Suprapubic skin (tissue), 4 donors: ENCODE measurements at regions not wholly inside any gene's neighbourhood (a gene's known extent, or its start where the extent isn't known, plus 50 kb on each side); places are given as distances from the start of the nearest gene placed in this dataset.

Source experiments
- DNase-seq, 2 donors: peaks; one replicate each; pipeline ENCODE4 v3.0.0-alpha.2; 2019; ENCODE audit warnings: low spot score in 2 of 2
- H3K27ac ChIP-seq: fragments of 200-600 bp; sonication (generic); one replicate; pipeline ENCODE4 v1.5.1; 2019
- H3K27me3 ChIP-seq: fragments of 200-600 bp; sonication (generic); one replicate; pipeline ENCODE4 v1.5.1; 2019
- H3K36me3 ChIP-seq: fragments of 200-600 bp; sonication (generic); one replicate; pipeline ENCODE4 v1.5.1; 2019
- H3K4me1 ChIP-seq: fragments of 200-600 bp; sonication (generic); one replicate; pipeline ENCODE4 v1.5.1; 2019
- H3K4me3 ChIP-seq: fragments of 200-600 bp; sonication (generic); one replicate; pipeline ENCODE4 v1.5.1; 2019; ENCODE audit warnings: mild to moderate bottlenecking
- H3K9me3 ChIP-seq: fragments of 200-600 bp; sonication (generic); one replicate; pipeline ENCODE4 v1.5.1; 2019
- CTCF ChIP-seq, 2 donors: fragments of 200-600 bp in 1 of 2; fragments of 450-650 bp in 1 of 2; sonication (generic) in 1 of 2; IDR thresholded peaks; one replicate each; pipeline ENCODE4 v1.5.1; 2016 to 2019; ENCODE audit warnings: antibody characterized with exemption in 2 of 2, mild to moderate bottlenecking in 1 of 2, moderate library complexity in 1 of 2
- EP300 ChIP-seq: sonication (generic); formaldehyde crosslinking; IDR thresholded peaks from one replicate; pipeline ENCODE4 v1.6.1; 2017; ENCODE audit warnings: antibody characterized with exemption
- POLR2A ChIP-seq, 2 donors: fragments of 450-650 bp; IDR thresholded peaks; one replicate each; pipeline ENCODE4 v1.6.1; 2017; ENCODE audit warnings: antibody characterized with exemption in 2 of 2, mild to moderate bottlenecking in 2 of 2, moderate library complexity in 2 of 2
- POLR2AphosphoS5 ChIP-seq, 3 donors: sonication (generic); formaldehyde crosslinking; IDR thresholded peaks; one replicate each; pipeline ENCODE4 v1.6.1; 2017; ENCODE audit warnings: antibody characterized with exemption in 3 of 3
- WGBS: methylation state at CpG from one replicate; pipeline ENCODE4 v1.1.5; 2018; 5-methylcytosine and 5-hydroxymethylcytosine counted together

- Histone ChIP-seq H3K4me3 (no peak overlapping the region), H3K9me3 (no peaks in the 10 kb centered on the region), H3K36me3 (no peaks in the 10 kb centered on the region), H3K27ac (no peak overlapping the region), H3K4me1 (peaks cover 8% of the 10 kb centered on the region), H3K27me3 (no peaks in the 10 kb centered on the region)
- WGBS, result 88% methylated on average over 1 of the region's 1 CpG
- TF ChIP-seq POLR2AphosphoS5 (IDR thresholded peaks at IDR 0.05), result no peak
- TF ChIP-seq POLR2A (IDR thresholded peaks at IDR 0.05), result no peak
- TF ChIP-seq CTCF (IDR thresholded peaks at IDR 0.05), result no peak
- TF ChIP-seq EP300, result no peak
- no peak for DNase-seq
Measured at GRCh38 chr3:107062310-107062709, 314.9 kb upstream of the CCDC54 start.

- H3K27me3 ChIP-seq, result no peaks in the 10 kb centered on the region
- no peaks in the 10 kb centered on the region for H3K36me3 ChIP-seq
- no peaks in the 10 kb centered on the region for H3K9me3 ChIP-seq
- peaks cover 8% of the 10 kb centered on the region for H3K4me1 ChIP-seq
- H3K4me3 ChIP-seq, result no peak overlapping the region
- 75% methylated on average over 2 of the region's 2 CpGs for WGBS
- H3K27ac ChIP-seq, result no peak overlapping the region
- TF ChIP-seq POLR2A (IDR thresholded peaks at IDR 0.05) (no peak), POLR2AphosphoS5 (IDR thresholded peaks at IDR 0.05) (no peak), CTCF (IDR thresholded peaks at IDR 0.05) (no peak), EP300 (no peak)
- DNase-seq, result no peak
Measured at GRCh38 chr3:107062787-107063186, 314.5 kb upstream of the CCDC54 start.

- Histone ChIP-seq H3K4me3 (no peak overlapping the region), H3K36me3 (no peaks in the 10 kb centered on the region), H3K9me3 (no peaks in the 10 kb centered on the region), H3K27me3 (no peaks in the 10 kb centered on the region), H3K27ac (no peak overlapping the region), H3K4me1 (peaks cover 8% of the 10 kb centered on the region)
- no peak for DNase-seq
- WGBS, result 66% methylated on average over 5 of the region's 5 CpGs
- TF ChIP-seq EP300, result no peak
- TF ChIP-seq POLR2AphosphoS5 (IDR thresholded peaks at IDR 0.05), result no peak
Measured at GRCh38 chr3:107063351-107063750, 313.9 kb upstream of the CCDC54 start.

- TF ChIP-seq POLR2AphosphoS5 (IDR thresholded peaks at IDR 0.05) (no peak), CTCF (IDR thresholded peaks at IDR 0.05) (peak; percentile 21 to 68), EP300 (no peak)
- Histone ChIP-seq H3K4me3 (no peak overlapping the region), H3K27me3 (no peaks in the 10 kb centered on the region), H3K27ac (no peak overlapping the region), H3K36me3 (no peaks in the 10 kb centered on the region), H3K9me3 (no peaks in the 10 kb centered on the region), H3K4me1 (peaks cover 8% of the 10 kb centered on the region)
- 22% methylated on average over 9 of the region's 9 CpGs for WGBS
- DNase-seq, result peak in 1 of 2 donors; percentile 68
Measured at GRCh38 chr3:107064405-107065060, 312.7 kb upstream of the CCDC54 start.

GRCh38 chr3:107065094-107065861 lies 312.0 kb upstream of the CCDC54 start:
- Histone ChIP-seq H3K36me3 (no peaks in the 10 kb centered on the region), H3K4me1 (peaks cover 8% of the 10 kb centered on the region), H3K9me3 (no peaks in the 10 kb centered on the region), H3K4me3 (no peak overlapping the region), H3K27ac (no peak overlapping the region), H3K27me3 (no peaks in the 10 kb centered on the region)
- 27% methylated on average over 13 of the region's 13 CpGs for WGBS
- TF ChIP-seq POLR2AphosphoS5 (IDR thresholded peaks at IDR 0.05), result no peak
- TF ChIP-seq CTCF (IDR thresholded peaks at IDR 0.05), result no peak
- no peak for TF ChIP-seq POLR2A (IDR thresholded peaks at IDR 0.05)
- no peak for TF ChIP-seq EP300
- DNase-seq, result no peak
